HL-60 (cell line): ENCODE measurements at regions not wholly inside any gene's neighbourhood (a gene's known extent, or its start where the extent isn't known, plus 50 kb on each side); places are given as distances from the start of the nearest gene placed in this dataset.
"Not testable (repeated sequence)": the region's sequence is repeated elsewhere in the genome, so short reads cannot be mapped to it uniquely, and the experiment has no call there.

Experiments used
- POLR2AphosphoS5 ChIP-seq: IDR thresholded peaks from 2 replicates; pipeline ENCODE4 v1.6.1; 2012; ENCODE audit warnings: low read depth
- TF ChIP-seq, protein P1 (sequence below): IDR thresholded peaks from one replicate; pipeline ENCODE4 v1.5.1; 2011; ENCODE audit warnings: low read length, control low read depth, inconsistent platforms; ENCODE audit not compliant: insufficient read depth

DNA sequence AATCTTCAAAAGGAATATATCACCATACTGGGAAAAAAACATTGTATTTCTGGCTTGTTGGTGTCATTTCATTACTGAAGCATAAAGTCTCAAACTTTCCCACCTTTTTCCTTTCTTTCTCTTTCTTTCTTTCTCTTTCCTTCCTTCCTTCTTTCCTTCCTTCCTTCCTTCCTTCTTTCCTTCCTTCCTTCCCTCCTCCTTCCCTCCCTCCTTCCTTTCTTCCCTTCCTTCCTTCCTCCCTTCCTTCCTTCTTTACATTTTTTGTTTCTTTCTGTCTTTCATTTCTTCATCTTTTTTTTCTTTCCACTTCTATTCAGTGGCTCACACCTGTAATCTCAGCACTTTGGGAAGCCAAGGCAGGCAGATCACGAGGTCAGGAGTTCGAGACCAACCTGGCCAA is 1160.7 kb downstream of the PCDH7 start:
- TF ChIP-seq, protein P1, sequence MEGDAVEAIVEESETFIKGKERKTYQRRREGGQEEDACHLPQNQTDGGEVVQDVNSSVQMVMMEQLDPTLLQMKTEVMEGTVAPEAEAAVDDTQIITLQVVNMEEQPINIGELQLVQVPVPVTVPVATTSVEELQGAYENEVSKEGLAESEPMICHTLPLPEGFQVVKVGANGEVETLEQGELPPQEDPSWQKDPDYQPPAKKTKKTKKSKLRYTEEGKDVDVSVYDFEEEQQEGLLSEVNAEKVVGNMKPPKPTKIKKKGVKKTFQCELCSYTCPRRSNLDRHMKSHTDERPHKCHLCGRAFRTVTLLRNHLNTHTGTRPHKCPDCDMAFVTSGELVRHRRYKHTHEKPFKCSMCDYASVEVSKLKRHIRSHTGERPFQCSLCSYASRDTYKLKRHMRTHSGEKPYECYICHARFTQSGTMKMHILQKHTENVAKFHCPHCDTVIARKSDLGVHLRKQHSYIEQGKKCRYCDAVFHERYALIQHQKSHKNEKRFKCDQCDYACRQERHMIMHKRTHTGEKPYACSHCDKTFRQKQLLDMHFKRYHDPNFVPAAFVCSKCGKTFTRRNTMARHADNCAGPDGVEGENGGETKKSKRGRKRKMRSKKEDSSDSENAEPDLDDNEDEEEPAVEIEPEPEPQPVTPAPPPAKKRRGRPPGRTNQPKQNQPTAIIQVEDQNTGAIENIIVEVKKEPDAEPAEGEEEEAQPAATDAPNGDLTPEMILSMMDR = not testable (repeated sequence)
- not testable (repeated sequence) for TF ChIP-seq POLR2AphosphoS5
